K562 (cell line): ENCODE measurements at regions not wholly inside any gene's neighbourhood (a gene's known extent, or its start where the extent isn't known, plus 50 kb on each side); places are given as distances from the start of the nearest gene placed in this dataset.

Source experiments
- ATAC-seq: fragments of 200-7000 bp; cut with Tn5 transposase; 3 replicates; pipeline ENCODE4 v1.9.1; 2020; ENCODE audit warnings: moderate library complexity
- BruUV-seq: library from RNA; stranded (reverse); fragments of 400-500 nt; replicated peaks from 2 replicates; lab custom pipeline; 2021; lab: Mats Ljungman, UMichigan
- CTCF ChIA-PET: fragments of 300-600 bp; formaldehyde crosslinking; extraction: SDS; loops from one replicate; lab custom pipeline; 2021; ENCODE audit warnings: low intra/inter-chr PET ratio; lab: Yijun Ruan, JAX
- POLR2A ChIA-PET: fragments of 300-600, 350-650 bp; sonication (Branson Sonifier 250); formaldehyde crosslinking; extraction: SDS; loops from one replicate; lab custom pipeline; 2021; ENCODE audit warnings: antibody characterized with exemption, inconsistent platforms; lab: Yijun Ruan, JAX
- DNase-seq, 4 experiments: peaks; one replicate each; pipeline versions ENCODE4 v3.0.0 to v3.0.0-alpha.2; 2011 to 2018; ENCODE audit warnings: low spot score in 3 of 4, mixed read lengths in 3 of 4; ENCODE audit errors: extremely low read depth in 1 of 4
- FAIRE-seq: peaks from 2 replicates; lab custom pipeline; 2011; peaks lifted over from hg19 to GRCh38; lab: Jason Lieb, UNC
- H2AFZ ChIP-seq: 2 replicates; pipeline ENCODE4 v1.6.0; 2011; ENCODE audit warnings: low read depth, low read length, control low read depth, inconsistent platforms
- H3K27ac ChIP-seq: fragments of 200-600 bp; 3 replicates; pipeline ENCODE4 v1.8.0; 2011; ENCODE audit warnings: low read depth, mild to moderate bottlenecking, control low read depth, inconsistent platforms, low read length, moderate library complexity, mixed read lengths; ENCODE audit errors: extremely low read depth
- H3K27me3 ChIP-seq, 2 experiments: fragments of 300-600 bp in 1 of 2; 2 replicates in 1 of 2; 3 replicates in 1 of 2; pipeline versions ENCODE4 v1.6.0 to v1.8.0; 2011; ENCODE audit warnings: inconsistent platforms in 2 of 2, low read length in 2 of 2, mild to moderate bottlenecking in 1 of 2, mixed read lengths in 1 of 2, moderate library complexity in 1 of 2; ENCODE audit not compliant: control insufficient read depth in 2 of 2, insufficient read depth in 2 of 2
- H3K36me3 ChIP-seq: fragments of 300-600 bp; 3 replicates; pipeline ENCODE4 v1.8.0; 2011; ENCODE audit warnings: mild to moderate bottlenecking, low read length, inconsistent platforms; ENCODE audit not compliant: control insufficient read depth, insufficient read depth
- H3K4me1 ChIP-seq, 2 experiments: fragments of 200-600 bp in 1 of 2; replicated peaks in 1 of 2; 2 replicates in 1 of 2; 3 replicates in 1 of 2; pipeline versions ENCODE4 v1.5.1 to v1.8.0; 2011; ENCODE audit warnings: inconsistent platforms in 2 of 2, low read length in 2 of 2, mild to moderate bottlenecking in 1 of 2, mixed read lengths in 1 of 2, moderate library complexity in 1 of 2; ENCODE audit not compliant: control insufficient read depth in 2 of 2, insufficient read depth in 2 of 2
- H3K4me2 ChIP-seq: 2 replicates; pipeline ENCODE4 v1.6.1; 2011; ENCODE audit warnings: low read length, control low read depth, inconsistent platforms, mixed read lengths; ENCODE audit not compliant: insufficient read depth
- H3K4me3 ChIP-seq: fragments of 200-600 bp; sonication (generic), shearing (Covaris generic); 2 replicates; pipeline ENCODE4 v1.5.1; 2016; ENCODE audit warnings: control low read depth, inconsistent platforms
- H3K79me2 ChIP-seq: fragments of 200-600 bp; 3 replicates; pipeline ENCODE4 v1.8.0; 2011; ENCODE audit warnings: low read length, inconsistent platforms; ENCODE audit not compliant: control insufficient read depth, insufficient read depth
- H3K9ac ChIP-seq, 2 experiments: 2 replicates each; pipeline versions ENCODE4 v1.6.0 to v1.6.1; 2011; ENCODE audit warnings: low read depth in 2 of 2, low read length in 2 of 2, control low read depth in 1 of 2, inconsistent platforms in 1 of 2, mild to moderate bottlenecking in 1 of 2, mixed read lengths in 1 of 2; ENCODE audit not compliant: insufficient read depth in 1 of 2
- H3K9me1 ChIP-seq: one replicate; pipeline ENCODE4 v1.6.0; 2011; ENCODE audit warnings: inconsistent platforms, mild to moderate bottlenecking, low read length, moderate library complexity; ENCODE audit not compliant: control insufficient read depth, insufficient read depth
- H3K9me3 ChIP-seq: replicated peaks from 2 replicates; pipeline ENCODE4 v1.5.1; 2011; ENCODE audit warnings: low read depth, low read length, inconsistent platforms; ENCODE audit not compliant: control insufficient read depth, insufficient read depth
- H4K20me1 ChIP-seq: replicated peaks from 2 replicates; pipeline ENCODE4 v1.6.1; 2011; ENCODE audit warnings: low read length, inconsistent platforms, mixed read lengths; ENCODE audit not compliant: control insufficient read depth, insufficient read depth
- CREBBP ChIP-seq: IDR thresholded peaks from one replicate; pipeline ENCODE4 v1.6.1; 2012; ENCODE audit warnings: low read depth, mild to moderate bottlenecking, control low read depth, inconsistent platforms, low read length
- DPF2 ChIP-seq: fragments of 450-650 bp; IDR thresholded peaks from 2 replicates; pipeline ENCODE4 v1.6.1; 2016
- GTF2E2 ChIP-seq: fragments of 200-800 bp; sonication (Bioruptor generic); IDR thresholded peaks from 2 replicates; pipeline ENCODE4 v1.6.1; 2016; ENCODE audit warnings: missing genetic modification characterization, missing compliant biosample characterization
- HIVEP1 ChIP-seq: fragments of 250-450 bp; sonication (Bioruptor Pico); IDR thresholded peaks from 2 replicates; pipeline ENCODE4 v1.4.0; 2020; ENCODE audit warnings: mild to moderate bottlenecking
- HLTF ChIP-seq: fragments of 450-650 bp; IDR thresholded peaks from 2 replicates; pipeline ENCODE4 v1.6.1; 2016
- HNRNPLL ChIP-seq: fragments of 200-400 bp; formaldehyde crosslinking; IDR thresholded peaks from 2 replicates; pipeline ENCODE4 v1.6.1; 2017; ENCODE audit warnings: low read length, low read depth, mild to moderate bottlenecking; ENCODE audit not compliant: poor library complexity, severe bottlenecking
- LCOR ChIP-seq: sonication (generic); formaldehyde crosslinking; IDR thresholded peaks from 2 replicates; pipeline ENCODE4 v1.8.0; 2022; ENCODE audit warnings: mild to moderate bottlenecking, missing genetic modification reagents
- POU5F1 ChIP-seq: fragments of 150-350 bp; IDR thresholded peaks from 2 replicates; pipeline ENCODE4 v1.6.1; 2014; ENCODE audit warnings: borderline replicate concordance, low read length, low read depth, mild to moderate bottlenecking; ENCODE audit not compliant: partially characterized antibody
- ZKSCAN8 ChIP-seq: fragments of 200-800 bp; sonication (Bioruptor generic); IDR thresholded peaks from 2 replicates; pipeline ENCODE4 v1.6.1; 2016; ENCODE audit warnings: missing genetic modification characterization, missing compliant biosample characterization
- ZNF384 ChIP-seq: IDR thresholded peaks from 2 replicates; pipeline ENCODE4 v1.6.1; 2012; ENCODE audit warnings: low read depth, low read length, improper control_type of control experiment
- WGBS: fragments of 100-300 bp; shearing (Covaris generic); methylation state at CpG from one replicate; pipeline ENCODE4 v1.1.6; 2016; ENCODE audit warnings: low coverage, mixed read lengths; ENCODE audit not compliant: insufficient coverage; ENCODE audit errors: missing lambda C conversion rate; 5-methylcytosine and 5-hydroxymethylcytosine counted together
- in situ Hi-C: fragments of 300-500 bp; cut with MboI; formaldehyde crosslinking; loops from 4 replicates; pipeline ENCODE4 v1.15.0; 2018; ENCODE audit warnings: inconsistent platforms, mixed read lengths
- intact Hi-C: fragments of 100-400 bp; cut with micrococcal nuclease; formaldehyde crosslinking; loops from 2 replicates; pipeline ENCODE4 v1.14.2; 2022
- TF ChIP-seq, protein P1 (sequence below): fragments of 450-650 bp; formaldehyde crosslinking; IDR thresholded peaks from 2 replicates; pipeline ENCODE4 v1.4.0; 2022; ENCODE audit warnings: missing genetic modification characterization
- TF ChIP-seq, protein P2 (sequence below): sonication (generic); formaldehyde crosslinking; IDR thresholded peaks from 2 replicates; pipeline ENCODE4 v1.8.0; 2023; ENCODE audit warnings: mild to moderate bottlenecking, missing genetic modification reagents
- TF ChIP-seq, protein P3 (sequence below): fragments of 450-650 bp; conservative IDR thresholded peaks from 2 replicates; pipeline ENCODE4 v1.6.1; 2016; ENCODE audit warnings: missing genetic modification characterization, low read depth, mild to moderate bottlenecking, control low read depth, missing compliant biosample characterization
- TF ChIP-seq, protein P4 (sequence below): fragments of 250-450 bp; sonication (Bioruptor Pico); IDR thresholded peaks from 2 replicates; pipeline ENCODE4 v1.5.0; 2022; ENCODE audit warnings: mild to moderate bottlenecking

DNA sequence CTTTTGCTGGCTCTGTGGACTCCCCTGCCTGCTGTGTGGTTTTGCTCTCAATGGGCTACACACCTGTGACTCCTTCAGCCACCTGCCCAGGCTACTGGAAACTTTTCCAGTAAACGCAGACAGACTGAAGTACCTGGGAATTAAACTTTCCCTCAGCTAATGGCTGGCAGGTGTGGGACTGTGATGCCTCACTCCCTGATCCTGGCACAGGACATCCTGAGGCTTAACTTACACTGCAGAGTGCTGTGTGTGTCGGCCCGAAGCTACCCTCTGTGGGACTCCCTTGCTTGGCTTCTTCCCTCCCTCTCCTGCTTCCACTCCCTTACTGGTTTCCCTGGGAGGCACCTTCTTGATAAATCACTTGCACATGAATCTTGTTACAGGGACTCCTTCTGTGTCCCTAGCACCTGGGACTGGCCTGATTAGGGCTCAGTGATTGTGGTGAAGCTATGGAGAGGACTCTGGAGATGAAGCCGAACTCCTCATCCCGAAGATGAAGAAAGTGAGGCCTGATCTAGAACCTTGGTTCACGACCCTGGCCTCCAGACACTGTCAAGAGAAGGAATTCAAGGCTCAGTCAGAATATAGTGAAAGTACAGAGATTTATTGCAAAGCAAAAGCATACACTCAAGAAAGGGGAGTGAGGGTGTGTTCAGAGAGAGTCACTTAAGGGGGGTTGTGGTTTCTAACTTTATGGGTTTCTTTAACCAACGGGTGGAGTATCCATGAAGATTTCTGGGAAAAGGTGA lies 113.4 kb upstream of the ALDH1B1 start (continued):
- TF ChIP-seq, protein P1, sequence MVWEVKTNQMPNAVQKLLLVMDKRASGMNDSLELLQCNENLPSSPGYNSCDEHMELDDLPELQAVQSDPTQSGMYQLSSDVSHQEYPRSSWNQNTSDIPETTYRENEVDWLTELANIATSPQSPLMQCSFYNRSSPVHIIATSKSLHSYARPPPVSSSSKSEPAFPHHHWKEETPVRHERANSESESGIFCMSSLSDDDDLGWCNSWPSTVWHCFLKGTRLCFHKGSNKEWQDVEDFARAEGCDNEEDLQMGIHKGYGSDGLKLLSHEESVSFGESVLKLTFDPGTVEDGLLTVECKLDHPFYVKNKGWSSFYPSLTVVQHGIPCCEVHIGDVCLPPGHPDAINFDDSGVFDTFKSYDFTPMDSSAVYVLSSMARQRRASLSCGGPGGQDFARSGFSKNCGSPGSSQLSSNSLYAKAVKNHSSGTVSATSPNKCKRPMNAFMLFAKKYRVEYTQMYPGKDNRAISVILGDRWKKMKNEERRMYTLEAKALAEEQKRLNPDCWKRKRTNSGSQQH (CRISPR knock-in tag): no peak
- TF ChIP-seq ZKSCAN8 (CRISPR knock-in tag) (no peak), ZNF384 (no peak), CREBBP (no peak), DPF2 (no peak), HNRNPLL (no peak), LCOR (CRISPR knock-in tag) (no peak)
- TF ChIP-seq, protein P2, sequence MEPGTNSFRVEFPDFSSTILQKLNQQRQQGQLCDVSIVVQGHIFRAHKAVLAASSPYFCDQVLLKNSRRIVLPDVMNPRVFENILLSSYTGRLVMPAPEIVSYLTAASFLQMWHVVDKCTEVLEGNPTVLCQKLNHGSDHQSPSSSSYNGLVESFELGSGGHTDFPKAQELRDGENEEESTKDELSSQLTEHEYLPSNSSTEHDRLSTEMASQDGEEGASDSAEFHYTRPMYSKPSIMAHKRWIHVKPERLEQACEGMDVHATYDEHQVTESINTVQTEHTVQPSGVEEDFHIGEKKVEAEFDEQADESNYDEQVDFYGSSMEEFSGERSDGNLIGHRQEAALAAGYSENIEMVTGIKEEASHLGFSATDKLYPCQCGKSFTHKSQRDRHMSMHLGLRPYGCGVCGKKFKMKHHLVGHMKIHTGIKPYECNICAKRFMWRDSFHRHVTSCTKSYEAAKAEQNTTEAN (CRISPR knock-in tag): no peak
- TF ChIP-seq, all 486 proteins: peak for 0

DNA sequence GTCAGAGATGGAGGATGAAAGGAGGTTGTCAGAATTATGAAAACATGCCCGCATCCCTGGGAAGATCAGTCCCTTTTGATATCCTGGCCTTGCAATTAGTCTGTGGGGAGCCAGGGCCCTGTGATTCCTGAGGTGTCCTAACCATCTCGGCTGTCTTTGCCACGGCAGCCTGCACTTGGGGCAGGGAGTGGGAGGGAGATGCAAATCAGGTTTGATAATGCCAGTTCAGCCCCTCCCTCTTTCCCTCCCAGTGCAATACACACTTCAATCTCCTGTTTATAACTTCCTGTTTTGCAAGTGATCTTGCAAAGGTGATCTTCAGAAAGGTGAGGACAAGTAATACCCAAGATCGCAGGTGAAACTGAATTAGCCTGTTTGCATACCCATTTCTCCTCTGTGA lies 114.0 kb upstream of the ALDH1B1 start:
- H3K9me1 ChIP-seq: no peaks in the 10 kb centered on the region
- ChIA-PET POLR2A (no interaction called here), CTCF (no interaction called here)
- intact Hi-C loops (no loop called here), in situ Hi-C loops (no loop called here)
- H3K27me3 ChIP-seq: peaks cover 14 to 44% of the 10 kb centered on the region in 2 experiments; a peak in 4 of 5 replicates
- H3K9ac ChIP-seq: no peak overlapping the region
- H3K79me2 ChIP-seq: no peaks in the 10 kb centered on the region
- no TSS peak for BruUV-seq
- no peak overlapping the region for H3K4me3 ChIP-seq
- H3K9me3 ChIP-seq: no peaks in the 10 kb centered on the region
- H4K20me1 ChIP-seq: peaks cover 3% of the 10 kb centered on the region; the same call in 1 of the 2 replicates
- H3K4me2 ChIP-seq: no peak overlapping the region
- H3K4me1 ChIP-seq: no peaks in the 10 kb centered on the region
- no peak for ATAC-seq
- no peak overlapping the region for H3K27ac ChIP-seq
- no peak for TF ChIP-seq HIVEP1 (CRISPR knock-in tag)
- TF ChIP-seq, protein P3, sequence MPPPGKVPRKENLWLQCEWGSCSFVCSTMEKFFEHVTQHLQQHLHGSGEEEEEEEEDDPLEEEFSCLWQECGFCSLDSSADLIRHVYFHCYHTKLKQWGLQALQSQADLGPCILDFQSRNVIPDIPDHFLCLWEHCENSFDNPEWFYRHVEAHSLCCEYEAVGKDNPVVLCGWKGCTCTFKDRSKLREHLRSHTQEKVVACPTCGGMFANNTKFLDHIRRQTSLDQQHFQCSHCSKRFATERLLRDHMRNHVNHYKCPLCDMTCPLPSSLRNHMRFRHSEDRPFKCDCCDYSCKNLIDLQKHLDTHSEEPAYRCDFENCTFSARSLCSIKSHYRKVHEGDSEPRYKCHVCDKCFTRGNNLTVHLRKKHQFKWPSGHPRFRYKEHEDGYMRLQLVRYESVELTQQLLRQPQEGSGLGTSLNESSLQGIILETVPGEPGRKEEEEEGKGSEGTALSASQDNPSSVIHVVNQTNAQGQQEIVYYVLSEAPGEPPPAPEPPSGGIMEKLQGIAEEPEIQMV: no peak
- TF ChIP-seq, protein P4, sequence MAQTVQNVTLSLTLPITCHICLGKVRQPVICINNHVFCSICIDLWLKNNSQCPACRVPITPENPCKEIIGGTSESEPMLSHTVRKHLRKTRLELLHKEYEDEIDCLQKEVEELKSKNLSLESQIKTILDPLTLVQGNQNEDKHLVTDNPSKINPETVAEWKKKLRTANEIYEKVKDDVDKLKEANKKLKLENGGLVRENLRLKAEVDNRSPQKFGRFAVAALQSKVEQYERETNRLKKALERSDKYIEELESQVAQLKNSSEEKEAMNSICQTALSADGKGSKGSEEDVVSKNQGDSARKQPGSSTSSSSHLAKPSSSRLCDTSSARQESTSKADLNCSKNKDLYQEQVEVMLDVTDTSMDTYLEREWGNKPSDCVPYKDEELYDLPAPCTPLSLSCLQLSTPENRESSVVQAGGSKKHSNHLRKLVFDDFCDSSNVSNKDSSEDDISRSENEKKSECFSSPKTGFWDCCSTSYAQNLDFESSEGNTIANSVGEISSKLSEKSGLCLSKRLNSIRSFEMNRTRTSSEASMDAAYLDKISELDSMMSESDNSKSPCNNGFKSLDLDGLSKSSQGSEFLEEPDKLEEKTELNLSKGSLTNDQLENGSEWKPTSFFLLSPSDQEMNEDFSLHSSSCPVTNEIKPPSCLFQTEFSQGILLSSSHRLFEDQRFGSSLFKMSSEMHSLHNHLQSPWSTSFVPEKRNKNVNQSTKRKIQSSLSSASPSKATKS (CRISPR knock-in tag): no peak
- no peak for TF ChIP-seq HLTF
- TF ChIP-seq GTF2E2 (tag): no peak
- no peak for TF ChIP-seq POU5F1
- TF ChIP-seq, all 486 proteins: peak for 0
- Histone ChIP-seq H2AFZ (no peak overlapping the region), H3K36me3 (no peaks in the 10 kb centered on the region)
- WGBS: 0% methylated on average over 4 of the region's 4 CpGs
- DNase-seq (no peak), FAIRE-seq (no peak)
